ENCODE measurements at regions not wholly inside any gene's neighbourhood (a gene's known extent, or its start where the extent isn't known, plus 50 kb on each side); places are given as distances from the start of the nearest gene placed in this dataset.

- TF ChIP-seq SRF (IDR thresholded peaks at IDR 0.05; ENCODE audit: low read depth in 2 of 2, low read length in 2 of 2) (no peak), SKIL (IDR thresholded peaks at IDR 0.05; ENCODE audit: low read depth, poor library complexity, severe bottlenecking) (no peak), NR2C2 (IDR thresholded peaks at IDR 0.05; ENCODE audit: borderline replicate concordance, control insufficient read depth, insufficient read length, low read depth) (no peak), CBX5 (IDR thresholded peaks at IDR 0.05; ENCODE audit: low read depth) (no peak), TCF3 (IDR thresholded peaks at IDR 0.05; ENCODE audit: borderline replicate concordance, insufficient read depth, low read depth, low read length) (no peak), MTA2 (IDR thresholded peaks at IDR 0.05; ENCODE audit: low read depth) (no peak)
Observed at GRCh38 chr19:29086646-29087045, 126.3 kb downstream of the UQCRFS1 start (continued).

- H2AFZ ChIP-seq (ENCODE audit: control insufficient read depth, low read depth, low read length) = no peak overlapping the region
- no peaks in the 10 kb centered on the region for H3K27me3 ChIP-seq (replicated peaks in 1 of 2; ENCODE audit: control insufficient read depth in 2 of 2, insufficient read depth in 2 of 2, low read length in 1 of 2)
- no peak overlapping the region for H3K9ac ChIP-seq (ENCODE audit: control insufficient read depth, insufficient read depth, low read length)
- intact Hi-C loops (cut with micrococcal nuclease; ENCODE audit: unreplicated experiment) (no loop called here), in situ Hi-C loops (cut with MboI) (no loop called here)
- FAIRE-seq = no peak
- DNase-seq (ENCODE audit: low read depth, low spot score) = no peak
- H3K4me2 ChIP-seq (ENCODE audit: control insufficient read depth, insufficient read depth) = no peak overlapping the region
- H3K27ac ChIP-seq (ENCODE audit: control insufficient read depth, insufficient read depth) = no peak overlapping the region
- H3K79me2 ChIP-seq (ENCODE audit: control insufficient read depth, insufficient read depth, low read length) = no peaks in the 10 kb centered on the region
- ChIA-PET SMC1A (ENCODE audit: uncharacterized antibody, unreplicated experiment) (no interaction called here), RAD21 (ENCODE audit: unreplicated experiment) (no interaction called here), POLR2A (no interaction called here), CTCF (no interaction called here)
- H3K9me3 ChIP-seq (replicated peaks; ENCODE audit: control insufficient read depth, insufficient read depth, low read length) = no peaks in the 10 kb centered on the region; the same call in 2 of the 3 replicates
- ATAC-seq = no peak
- 29% methylated on average over 7 of the region's 7 CpGs for WGBS (ENCODE audit: insufficient coverage, insufficient replicate concordance, low lambda C conversion rate, missing lambda C conversion rate)
- TF ChIP-seq TBL1XR1 (IDR thresholded peaks at IDR 0.05; ENCODE audit: low read depth, low read length) (no peak), JUND (IDR thresholded peaks at IDR 0.05; ENCODE audit: low read depth, low read length) (no peak), NRF1 (conservative IDR thresholded peaks at IDR 0.05; ENCODE audit: low read depth, low read length) (no peak), RELA (IDR thresholded peaks at IDR 0.05; ENCODE audit: borderline replicate concordance, partially characterized antibody) (no peak), ZNF384 (IDR thresholded peaks at IDR 0.05; ENCODE audit: borderline replicate concordance, low read depth, low read length) (no peak), NFYB (IDR thresholded peaks at IDR 0.05; ENCODE audit: insufficient read depth, low read depth, low read length) (no peak), ZNF207 (IDR thresholded peaks at IDR 0.05; ENCODE audit: borderline replicate concordance) (no peak), NFIC (IDR thresholded peaks at IDR 0.05; ENCODE audit: low read depth, low read length) (no peak), BMI1 (IDR thresholded peaks at IDR 0.05; ENCODE audit: borderline replicate concordance) (no peak)
- no TSS peak for BruUV-seq (replicated peaks)
- no peaks in the 10 kb centered on the region for H3K36me3 ChIP-seq (ENCODE audit: control insufficient read depth in 2 of 2, insufficient read depth in 2 of 2, low read length in 1 of 2)
- no peaks in the 10 kb centered on the region for H4K20me1 ChIP-seq (ENCODE audit: control insufficient read depth, insufficient read depth)
- H3K4me3 ChIP-seq = no peak overlapping the region
- no peaks in the 10 kb centered on the region for H3K4me1 ChIP-seq (ENCODE audit: control insufficient read depth, insufficient read depth, low read length)
Observed at GRCh38 chr19:29086182-29086581, 126.8 kb downstream of the UQCRFS1 start.
